HCT116 (cell line): ENCODE measurements at regions not wholly inside any gene's neighbourhood (a gene's known extent, or its start where the extent isn't known, plus 50 kb on each side); places are given as distances from the start of the nearest gene placed in this dataset.

ENCODE experiments used
- ATAC-seq: fragments of 200-7000 bp; cut with Tn5 transposase; 2 replicates; pipeline ENCODE4 v1.9.1; 2020; ENCODE audit warnings: mild to moderate bottlenecking, moderate library complexity
- BruUV-seq: library from RNA; stranded (reverse); fragments of 400-500 nt; replicated peaks from 2 replicates; lab custom pipeline; 2021; lab: Mats Ljungman, UMichigan
- CTCF ChIA-PET: fragments of 300-600 bp; sonication (Branson Sonifier 250); formaldehyde crosslinking; loops from one replicate; lab custom pipeline; 2021; ENCODE audit warnings: antibody characterized with exemption; lab: Charles Lee
- POLR2A ChIA-PET: fragments of 300-600, 350-600 bp; sonication (Branson Sonifier 250); formaldehyde crosslinking; loops from one replicate; lab custom pipeline; 2021; ENCODE audit warnings: antibody characterized with exemption; lab: Charles Lee
- RAD21 ChIA-PET, 2 experiments: fragments of 300-600 bp; sonication (Branson Sonifier 250); formaldehyde crosslinking; loops; one replicate each; lab custom pipeline; 2023; ENCODE audit warnings: low total read pairs in 2 of 2; ENCODE audit not compliant: uncharacterized antibody in 2 of 2, unreplicated experiment in 2 of 2, low non-redundant PET in 1 of 2; lab: Charles Lee
- DNase-seq: peaks from one replicate; pipeline ENCODE4 v3.0.0-alpha.2; 2010; ENCODE audit warnings: low read depth, low spot score
- H2AFZ ChIP-seq: fragments of 200-600 bp; shearing (Covaris generic), sonication (generic); 2 replicates; pipeline ENCODE4 v1.6.1; 2017; ENCODE audit warnings: low read depth, mixed run types, mixed read lengths, antibody characterized with exemption, low read length; ENCODE audit not compliant: poor library complexity, severe bottlenecking
- H3K27ac ChIP-seq: 2 replicates; pipeline ENCODE4 v1.5.1; 2012; ENCODE audit warnings: low read depth, low read length
- H3K27me3 ChIP-seq: fragments of 200-600 bp; sonication (generic); 2 replicates; pipeline ENCODE4 v1.6.1; 2016; ENCODE audit warnings: mixed run types, low read length, mixed read lengths; ENCODE audit not compliant: insufficient read depth
- H3K36me3 ChIP-seq, 2 experiments: fragments of 200-500 bp in 1 of 2; fragments of 200-600 bp in 1 of 2; sonication (Bioruptor generic) in 1 of 2; sonication (generic) in 1 of 2; 2 replicates each; pipeline versions ENCODE4 v1.5.1 to v1.6.1; 2014 to 2016; ENCODE audit warnings: low read length in 2 of 2, inconsistent platforms in 1 of 2, mixed read lengths in 1 of 2, mixed run types in 1 of 2; ENCODE audit not compliant: insufficient read depth in 2 of 2, control insufficient read depth in 1 of 2
- H3K4me1 ChIP-seq, 2 experiments: fragments of 200-600 bp in 1 of 2; sonication (generic) in 1 of 2; 2 replicates each; pipeline versions ENCODE4 v1.5.1 to v1.6.1; 2012 to 2017; ENCODE audit warnings: low read length in 2 of 2, inconsistent platforms in 1 of 2, mild to moderate bottlenecking in 1 of 2, mixed read lengths in 1 of 2, mixed run types in 1 of 2, moderate library complexity in 1 of 2; ENCODE audit not compliant: insufficient read depth in 2 of 2, control insufficient read depth in 1 of 2
- H3K4me2 ChIP-seq: fragments of 200-600 bp; sonication (generic); 2 replicates; pipeline ENCODE4 v1.6.1; 2017; ENCODE audit warnings: mixed run types, low read length, mixed read lengths
- H3K4me3 ChIP-seq, 2 experiments: fragments of 200-600 bp in 1 of 2; sonication (generic) in 1 of 2; replicated peaks in 1 of 2; 2 replicates each; pipeline ENCODE4 v1.5.1; 2011 to 2016; ENCODE audit warnings: low read length in 2 of 2, control low read depth in 1 of 2, low read depth in 1 of 2, mild to moderate bottlenecking in 1 of 2, mixed read lengths in 1 of 2, mixed run types in 1 of 2
- H3K79me2 ChIP-seq: fragments of 200-600 bp; sonication (generic); 2 replicates; pipeline ENCODE4 v1.6.1; 2017; ENCODE audit warnings: mild to moderate bottlenecking, mixed run types, low read length, moderate library complexity, mixed read lengths; ENCODE audit not compliant: insufficient read depth
- H3K9ac ChIP-seq: fragments of 200-600 bp; sonication (generic); 2 replicates; pipeline ENCODE4 v1.6.1; 2016; ENCODE audit warnings: low read length, mixed read lengths
- H3K9me2 ChIP-seq: fragments of 200-600 bp; sonication (generic), shearing (Covaris generic); 2 replicates; pipeline ENCODE4 v1.6.1; 2017; ENCODE audit warnings: mixed run types, mild to moderate bottlenecking, moderate library complexity; ENCODE audit not compliant: insufficient read depth
- H3K9me3 ChIP-seq, 2 experiments: fragments of 200-500 bp in 1 of 2; fragments of 200-600 bp in 1 of 2; sonication (Bioruptor generic) in 1 of 2; sonication (generic) in 1 of 2; 2 replicates each; pipeline ENCODE4 v1.6.1; 2014 to 2017; ENCODE audit warnings: low read length in 2 of 2, mixed read lengths in 2 of 2, inconsistent platforms in 1 of 2, low read depth in 1 of 2, mild to moderate bottlenecking in 1 of 2, mixed run types in 1 of 2, moderate library complexity in 1 of 2; ENCODE audit not compliant: control insufficient read depth in 1 of 2, insufficient read depth in 1 of 2
- H4K20me1 ChIP-seq: fragments of 200-600 bp; sonication (generic), shearing (Covaris generic); 2 replicates; pipeline ENCODE4 v1.6.1; 2017; ENCODE audit warnings: mixed run types, mild to moderate bottlenecking, moderate library complexity; ENCODE audit not compliant: insufficient read depth
- CBX3 ChIP-seq: IDR thresholded peaks from 2 replicates; pipeline ENCODE4 v1.6.1; 2012; ENCODE audit warnings: low read depth
- CTCF ChIP-seq, 3 experiments: fragments of 200-600 bp in 1 of 3; sonication (generic) in 1 of 3; IDR thresholded peaks in 2 of 3; conservative IDR thresholded peaks in 1 of 3; 2 replicates each; pipeline ENCODE4 v1.5.1; 2012 to 2017; ENCODE audit warnings: low read depth in 2 of 3, low read length in 2 of 3, antibody characterized with exemption in 1 of 3, borderline replicate concordance in 1 of 3, control low read depth in 1 of 3, mild to moderate bottlenecking in 1 of 3, mixed read lengths in 1 of 3, mixed run types in 1 of 3, moderate library complexity in 1 of 3; ENCODE audit not compliant: insufficient read depth in 1 of 3
- EGR1 ChIP-seq: IDR thresholded peaks from 2 replicates; pipeline ENCODE4 v1.6.1; 2012; ENCODE audit warnings: low read depth
- ELF1 ChIP-seq: IDR thresholded peaks from 2 replicates; pipeline ENCODE4 v1.6.1; 2012; ENCODE audit warnings: low read depth, borderline replicate concordance
- EZH2 ChIP-seq: fragments of 200-600 bp; sonication (generic); IDR thresholded peaks from 2 replicates; pipeline ENCODE4 v1.6.1; 2017; ENCODE audit warnings: antibody characterized with exemption, mixed run types
- POLR2A ChIP-seq: IDR thresholded peaks from 2 replicates; pipeline ENCODE4 v1.7.0; 2011; ENCODE audit warnings: borderline replicate concordance; ENCODE audit not compliant: insufficient read depth, insufficient read length; ENCODE audit errors: extremely low read depth
- POLR2AphosphoS5 ChIP-seq: IDR thresholded peaks from 2 replicates; pipeline ENCODE4 v1.6.1; 2011; ENCODE audit warnings: mild to moderate bottlenecking, low read depth, low read length, moderate library complexity
- RAD21 ChIP-seq: IDR thresholded peaks from 2 replicates; pipeline ENCODE4 v1.6.1; 2012; ENCODE audit warnings: low read depth, mild to moderate bottlenecking
- REST ChIP-seq: IDR thresholded peaks from 2 replicates; pipeline ENCODE4 v1.6.1; 2012; ENCODE audit warnings: low read depth
- SIN3A ChIP-seq: IDR thresholded peaks from 2 replicates; pipeline ENCODE4 v1.6.1; 2012; ENCODE audit warnings: low read depth
- SP1 ChIP-seq: IDR thresholded peaks from 2 replicates; pipeline ENCODE4 v1.6.1; 2012; ENCODE audit warnings: low read depth
- YY1 ChIP-seq: IDR thresholded peaks from 2 replicates; pipeline ENCODE4 v1.6.1; 2011; ENCODE audit warnings: low read length, low read depth, moderate library complexity, mild to moderate bottlenecking; ENCODE audit not compliant: insufficient replicate concordance; ENCODE audit errors: extremely low read depth
- ZNF274 ChIP-seq: fragments of 200-500 bp; sonication (Bioruptor generic); IDR thresholded peaks from 2 replicates; pipeline ENCODE4 v1.6.1; 2014; ENCODE audit warnings: mild to moderate bottlenecking, low read depth, low read length, inconsistent platforms
- intact Hi-C: fragments of 100-400 bp; cut with micrococcal nuclease; formaldehyde crosslinking; loops from 2 replicates; pipeline ENCODE4 v1.10.0; 2022
- TF ChIP-seq, protein P1 (sequence below): IDR thresholded peaks from 2 replicates; pipeline ENCODE4 v1.6.1; 2011; ENCODE audit warnings: mild to moderate bottlenecking, low read length, moderate library complexity; ENCODE audit not compliant: insufficient replicate concordance; ENCODE audit errors: extremely low read depth
- TF ChIP-seq, protein P2 (sequence below): IDR thresholded peaks from 2 replicates; pipeline ENCODE4 v1.6.1; 2012

GRCh38 chr1:73782901-73783300, 415.1 kb downstream of the LRRIQ3 start (continued):
- TF ChIP-seq, protein P1, sequence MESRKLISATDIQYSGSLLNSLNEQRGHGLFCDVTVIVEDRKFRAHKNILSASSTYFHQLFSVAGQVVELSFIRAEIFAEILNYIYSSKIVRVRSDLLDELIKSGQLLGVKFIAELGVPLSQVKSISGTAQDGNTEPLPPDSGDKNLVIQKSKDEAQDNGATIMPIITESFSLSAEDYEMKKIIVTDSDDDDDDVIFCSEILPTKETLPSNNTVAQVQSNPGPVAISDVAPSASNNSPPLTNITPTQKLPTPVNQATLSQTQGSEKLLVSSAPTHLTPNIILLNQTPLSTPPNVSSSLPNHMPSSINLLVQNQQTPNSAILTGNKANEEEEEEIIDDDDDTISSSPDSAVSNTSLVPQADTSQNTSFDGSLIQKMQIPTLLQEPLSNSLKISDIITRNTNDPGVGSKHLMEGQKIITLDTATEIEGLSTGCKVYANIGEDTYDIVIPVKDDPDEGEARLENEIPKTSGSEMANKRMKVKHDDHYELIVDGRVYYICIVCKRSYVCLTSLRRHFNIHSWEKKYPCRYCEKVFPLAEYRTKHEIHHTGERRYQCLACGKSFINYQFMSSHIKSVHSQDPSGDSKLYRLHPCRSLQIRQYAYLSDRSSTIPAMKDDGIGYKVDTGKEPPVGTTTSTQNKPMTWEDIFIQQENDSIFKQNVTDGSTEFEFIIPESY, result no peak
- TF ChIP-seq CBX3, result no peak
- TF ChIP-seq EGR1, result no peak

DNA sequence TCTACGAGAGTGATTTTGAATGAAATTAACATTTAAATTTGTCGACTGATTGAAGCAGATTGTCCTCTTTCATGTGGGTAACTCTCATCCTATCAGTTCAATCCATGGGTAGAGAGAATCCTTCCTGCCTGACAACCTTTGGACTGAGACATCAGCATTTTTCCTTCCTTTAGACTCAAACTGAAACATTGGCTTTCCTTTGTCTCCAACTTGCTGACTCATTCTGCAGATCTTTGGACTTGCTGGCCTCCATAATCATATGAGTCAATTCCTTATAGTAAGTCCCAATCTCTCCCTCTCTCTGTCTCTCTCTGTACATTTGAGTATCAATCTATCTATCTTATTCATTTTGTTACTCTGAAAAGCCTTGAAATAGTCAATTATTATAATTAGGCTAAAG, 416.7 kb downstream of the LRRIQ3 start:
- ChIA-PET RAD21 (no interaction called here), CTCF (no interaction called here), POLR2A (no interaction called here)
- no peaks in the 10 kb centered on the region for H3K4me1 ChIP-seq
- H3K36me3 ChIP-seq, result no peaks in the 10 kb centered on the region
- H2AFZ ChIP-seq, result no peak overlapping the region
- H3K9ac ChIP-seq, result no peak overlapping the region
- no peak overlapping the region for H3K4me3 ChIP-seq
- intact Hi-C loops, result no loop called here
- no peaks in the 10 kb centered on the region for H4K20me1 ChIP-seq
- H3K27me3 ChIP-seq, result no peaks in the 10 kb centered on the region
- no peaks in the 10 kb centered on the region for H3K79me2 ChIP-seq
- no peak overlapping the region for H3K4me2 ChIP-seq
- DNase-seq, result no peak
- H3K9me2 ChIP-seq, result no peaks in the 10 kb centered on the region
- BruUV-seq, result no TSS peak
- ATAC-seq, result no peak
- no peak overlapping the region for H3K27ac ChIP-seq
- peaks cover 0 to 11% of the 10 kb centered on the region in 2 experiments; a peak in 2 of 4 replicates for H3K9me3 ChIP-seq
- TF ChIP-seq POLR2AphosphoS5, result no peak
- no peak for TF ChIP-seq POLR2A
- no peak for TF ChIP-seq REST
- TF ChIP-seq CTCF (IDR thresholded peaks at IDR 0.05 in 2 of 3, conservative IDR thresholded peaks at IDR 0.05 in 1 of 3; ENCODE audit: borderline replicate concordance in 1 of 3, insufficient read depth in 1 of 3, low read depth in 2 of 3, low read length in 2 of 3), result no peak
- no peak for TF ChIP-seq SIN3A
- no peak for TF ChIP-seq YY1
- no peak for TF ChIP-seq CBX3
- no peak for TF ChIP-seq EGR1
- no peak for TF ChIP-seq ELF1
- TF ChIP-seq ZNF274, result no peak
- no peak for TF ChIP-seq RAD21
- TF ChIP-seq, protein P2, sequence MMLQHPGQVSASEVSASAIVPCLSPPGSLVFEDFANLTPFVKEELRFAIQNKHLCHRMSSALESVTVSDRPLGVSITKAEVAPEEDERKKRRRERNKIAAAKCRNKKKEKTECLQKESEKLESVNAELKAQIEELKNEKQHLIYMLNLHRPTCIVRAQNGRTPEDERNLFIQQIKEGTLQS, result no peak
- no peak for TF ChIP-seq SP1
- TF ChIP-seq, protein P1, result no peak
- TF ChIP-seq EZH2, result no peak
